Ectodermal cell (in vitro differentiated cells): ENCODE measurements at regions not wholly inside any gene's neighbourhood (a gene's known extent, or its start where the extent isn't known, plus 50 kb on each side); places are given as distances from the start of the nearest gene placed in this dataset.

Source experiments
- H3K27ac ChIP-seq: 2 replicates; pipeline ENCODE4 v1.7.0; 2013; ENCODE audit warnings: mild to moderate bottlenecking, low read depth, low read length; ENCODE audit not compliant: insufficient read depth, poor library complexity, severe bottlenecking
- H3K27me3 ChIP-seq: 2 replicates; pipeline ENCODE4 v1.7.0; 2013; ENCODE audit warnings: mild to moderate bottlenecking, low read length; ENCODE audit not compliant: insufficient read depth, control insufficient read depth, poor library complexity, severe bottlenecking
- H3K36me3 ChIP-seq: one replicate; pipeline ENCODE4 v1.7.0; 2013; ENCODE audit warnings: low read length; ENCODE audit not compliant: control insufficient read depth, insufficient read depth
- H3K4me1 ChIP-seq: one replicate; pipeline ENCODE4 v1.7.0; 2013; ENCODE audit warnings: low read length; ENCODE audit not compliant: control insufficient read depth, insufficient read depth
- H3K4me3 ChIP-seq: 2 replicates; pipeline ENCODE4 v1.7.0; 2013; ENCODE audit warnings: low read depth, low read length, control low read depth; ENCODE audit not compliant: insufficient read depth
- H3K9me3 ChIP-seq: 2 replicates; pipeline ENCODE4 v1.7.0; 2013; ENCODE audit warnings: mild to moderate bottlenecking, low read length, moderate library complexity; ENCODE audit not compliant: control insufficient read depth
- WGBS, 2 experiments: methylation state at CpG; one replicate each; pipeline ENCODE4 v1.1.7; 2013; ENCODE audit warnings: missing lambda C conversion rate in 2 of 2; 5-methylcytosine and 5-hydroxymethylcytosine counted together

GRCh38 chr6:25061289-25061936, 125.7 kb upstream of the RIPOR2 start:
- H3K4me1 ChIP-seq: peaks cover 14% of the 10 kb centered on the region
- H3K27me3 ChIP-seq: no peaks in the 10 kb centered on the region
- H3K27ac ChIP-seq: peak overlapping the region; percentile 52
- H3K36me3 ChIP-seq: no peaks in the 10 kb centered on the region
- H3K9me3 ChIP-seq: no peaks in the 10 kb centered on the region
- WGBS, 2 experiments: 25 to 27% methylated on average over 5 to 6 of the region's 6 CpGs
- H3K4me3 ChIP-seq: no peak overlapping the region

- Histone ChIP-seq H3K9me3 (no peaks in the 10 kb centered on the region), H3K27ac (no peak overlapping the region), H3K4me1 (peaks cover 14% of the 10 kb centered on the region), H3K27me3 (no peaks in the 10 kb centered on the region), H3K36me3 (no peaks in the 10 kb centered on the region), H3K4me3 (no peak overlapping the region)
- 81 to 87% methylated on average over 5 of the region's 7 CpGs for WGBS, 2 experiments
Observed at GRCh38 chr6:25062070-25062811, 126.5 kb upstream of the RIPOR2 start.

GRCh38 chr6:25064006-25064405, 128.2 kb upstream of the RIPOR2 start:
- Histone ChIP-seq H3K9me3 (no peaks in the 10 kb centered on the region), H3K4me3 (no peak overlapping the region), H3K27me3 (no peaks in the 10 kb centered on the region), H3K36me3 (no peaks in the 10 kb centered on the region), H3K4me1 (peaks cover 14% of the 10 kb centered on the region), H3K27ac (no peak overlapping the region)
- 89 to 90% methylated on average over 1 to 2 of the region's 2 CpGs for WGBS, 2 experiments

GRCh38 chr6:25065666-25066065, 129.9 kb upstream of the RIPOR2 start:
- Histone ChIP-seq H3K27ac (no peak overlapping the region), H3K9me3 (no peaks in the 10 kb centered on the region), H3K27me3 (no peaks in the 10 kb centered on the region), H3K36me3 (no peaks in the 10 kb centered on the region), H3K4me3 (no peak overlapping the region), H3K4me1 (peaks cover 14% of the 10 kb centered on the region)
- WGBS, 2 experiments: 91 to 94% methylated on average over 3 of the region's 3 CpGs

GRCh38 chr6:25066593-25066992, 130.8 kb upstream of the RIPOR2 start:
- Histone ChIP-seq H3K9me3 (no peaks in the 10 kb centered on the region), H3K27me3 (no peaks in the 10 kb centered on the region), H3K4me1 (peaks cover 12% of the 10 kb centered on the region), H3K27ac (no peak overlapping the region), H3K36me3 (no peaks in the 10 kb centered on the region), H3K4me3 (no peak overlapping the region)
- WGBS, 2 experiments: 90 to 92% methylated on average over 1 of the region's 1 CpG

GRCh38 chr6:25068866-25069265, 133.1 kb upstream of the RIPOR2 start:
- Histone ChIP-seq H3K4me3 (no peak overlapping the region), H3K27ac (no peak overlapping the region), H3K9me3 (no peaks in the 10 kb centered on the region), H3K4me1 (no peaks in the 10 kb centered on the region), H3K27me3 (no peaks in the 10 kb centered on the region), H3K36me3 (no peaks in the 10 kb centered on the region)
- 94 to 95% methylated on average over 2 of the region's 2 CpGs for WGBS, 2 experiments

- H3K9me3 ChIP-seq: no peaks in the 10 kb centered on the region
- no peaks in the 10 kb centered on the region for H3K27me3 ChIP-seq
- H3K27ac ChIP-seq: no peak overlapping the region
- H3K4me1 ChIP-seq: no peaks in the 10 kb centered on the region
- WGBS, 2 experiments: 52 to 53% methylated on average over 13 of the region's 13 CpGs
- no peaks in the 10 kb centered on the region for H3K36me3 ChIP-seq
- H3K4me3 ChIP-seq: no peak overlapping the region
Observed at GRCh38 chr6:25070547-25071366, 135.0 kb upstream of the RIPOR2 start.

GRCh38 chr6:25078141-25078540, 142.4 kb upstream of the RIPOR2 start:
- Histone ChIP-seq H3K4me1 (no peaks in the 10 kb centered on the region), H3K36me3 (no peaks in the 10 kb centered on the region), H3K9me3 (no peaks in the 10 kb centered on the region), H3K27me3 (no peaks in the 10 kb centered on the region), H3K4me3 (no peak overlapping the region), H3K27ac (no peak overlapping the region)
- 75% methylated on average over 1 of the region's 1 CpG; no CpG with 5 or more reads in 1 of the 2 experiments for WGBS, 2 experiments

GRCh38 chr6:25083784-25084507, 148.2 kb upstream of the RIPOR2 start:
- no peak overlapping the region for H3K27ac ChIP-seq
- no peak overlapping the region for H3K4me3 ChIP-seq
- no peaks in the 10 kb centered on the region for H3K36me3 ChIP-seq
- 91 to 94% methylated on average over 15 of the region's 15 CpGs for WGBS, 2 experiments
- no peaks in the 10 kb centered on the region for H3K9me3 ChIP-seq
- H3K4me1 ChIP-seq: no peaks in the 10 kb centered on the region
- no peaks in the 10 kb centered on the region for H3K27me3 ChIP-seq

- no peaks in the 10 kb centered on the region for H3K27me3 ChIP-seq
- no peaks in the 10 kb centered on the region for H3K9me3 ChIP-seq
- no peak overlapping the region for H3K27ac ChIP-seq
- H3K4me3 ChIP-seq: no peak overlapping the region
- no peaks in the 10 kb centered on the region for H3K4me1 ChIP-seq
- WGBS, 2 experiments: no CpG with 5 or more reads among the region's 1 CpG
- no peaks in the 10 kb centered on the region for H3K36me3 ChIP-seq
Observed at GRCh38 chr6:25084508-25084833, 148.7 kb upstream of the RIPOR2 start.
